HL-60/S4 treated with retinoic acid at 250 ng/mL for 4 days and 3 days (cell line): ENCODE measurements at regions not wholly inside any gene's neighbourhood (a gene's known extent, or its start where the extent isn't known, plus 50 kb on each side); places are given as distances from the start of the nearest gene placed in this dataset.

Experiments
- in situ Hi-C: fragments of 300-500 bp; cut with MboI; formaldehyde crosslinking; loops from 2 replicates; pipeline ENCODE4 v1.7.0; 2022; ENCODE audit warnings: low sequenced_read_pairs

DNA sequence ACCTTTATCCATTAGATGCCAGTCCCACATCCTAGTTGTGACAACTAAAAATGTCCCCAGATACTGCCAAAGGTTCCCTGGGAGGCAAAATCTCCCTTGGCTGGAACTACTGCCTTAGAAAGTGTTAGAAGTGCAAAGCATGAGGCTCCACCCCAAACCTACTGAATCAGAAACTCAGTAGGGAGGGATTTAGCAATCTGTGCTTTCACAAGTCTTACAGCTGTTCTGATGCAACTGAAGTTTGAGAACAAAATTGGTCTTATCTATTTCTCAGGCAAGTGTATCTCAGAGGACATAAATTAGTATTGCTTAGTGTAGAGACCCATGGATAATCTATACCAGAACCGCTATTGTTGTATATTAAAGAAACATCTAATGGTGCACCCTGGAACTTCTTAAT, 70.2 kb downstream of the CLDN1 start:
- in situ Hi-C loops = no loop called here

DNA sequence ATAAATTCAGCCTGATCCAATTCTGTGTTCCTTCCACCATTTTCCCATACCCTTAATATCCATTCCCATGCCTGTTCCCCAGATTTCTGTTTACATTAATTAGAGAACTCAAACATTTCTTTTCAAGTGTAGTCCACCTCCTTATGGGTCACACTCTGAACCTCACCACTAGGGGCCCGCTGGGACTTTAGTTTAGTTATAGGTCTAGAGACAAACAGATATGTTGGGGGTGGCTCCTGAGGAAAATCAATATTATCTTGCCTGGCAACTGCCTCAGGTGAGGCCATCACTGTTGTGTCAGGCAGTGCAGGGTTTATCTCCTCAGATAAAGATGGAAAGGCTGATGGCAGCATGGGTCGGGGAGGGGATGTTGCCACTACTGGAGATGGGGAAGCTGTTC, 72.8 kb downstream of the CLDN1 start:
- in situ Hi-C loops = no loop called here

DNA sequence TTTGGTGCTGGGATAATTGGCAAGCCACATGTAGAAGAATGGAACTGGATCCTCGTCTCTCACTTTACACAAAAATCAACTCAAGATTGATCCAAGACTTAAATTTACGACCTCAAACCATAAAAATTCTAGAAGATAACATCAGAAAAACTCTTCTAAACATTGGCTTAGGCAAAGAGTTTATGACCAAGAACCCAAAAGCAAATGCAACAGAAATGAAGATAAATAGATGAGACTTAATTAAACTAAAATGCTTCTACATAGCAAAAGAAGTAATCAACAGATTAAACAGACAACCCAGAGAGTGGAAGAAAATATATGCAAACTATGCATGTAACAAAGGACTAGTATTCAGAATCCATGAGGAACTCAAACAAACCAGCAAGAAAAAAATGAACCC, 80.1 kb downstream of the CLDN1 start:
- in situ Hi-C loops = no loop called here

DNA sequence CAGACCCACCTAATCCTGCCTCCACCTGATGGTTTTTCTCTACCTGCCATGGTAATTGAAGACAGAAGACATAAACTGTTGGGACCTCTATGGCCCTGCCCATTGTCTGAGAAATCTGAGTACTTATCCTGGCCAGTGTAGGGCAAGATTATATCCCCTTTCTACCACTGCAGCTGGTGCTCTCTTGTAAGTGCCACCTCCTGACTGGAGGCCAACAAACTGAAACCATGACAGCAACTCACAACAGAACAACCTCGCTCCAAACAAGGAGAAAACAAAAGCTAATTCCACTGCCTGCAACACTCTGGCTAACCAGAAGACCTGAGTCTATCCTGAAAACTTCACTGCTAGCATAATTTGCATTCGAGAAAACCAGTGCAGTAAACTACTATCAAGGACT, 82.9 kb downstream of the CLDN1 start:
- in situ Hi-C loops = no loop called here

DNA sequence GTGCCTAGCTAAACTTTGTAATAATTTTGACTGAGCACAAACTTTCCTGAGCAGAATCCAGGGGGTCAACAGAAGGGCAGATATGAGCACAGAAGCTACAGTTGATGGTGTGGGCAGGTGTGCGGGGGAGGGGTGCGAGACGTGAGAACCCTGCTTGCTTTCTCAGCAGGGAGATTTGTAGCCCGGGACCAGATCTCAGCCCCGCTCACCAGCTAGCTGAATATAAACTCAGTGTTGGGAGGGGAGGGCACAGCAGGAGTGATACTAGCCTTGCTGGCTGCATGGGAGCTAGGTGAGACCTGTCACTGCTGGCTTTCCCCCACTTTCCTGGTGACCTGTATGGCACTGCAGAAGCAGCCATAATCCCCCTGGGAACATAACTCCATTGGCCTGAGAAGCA, 83.4 kb downstream of the CLDN1 start:
- in situ Hi-C loops = no loop called here

DNA sequence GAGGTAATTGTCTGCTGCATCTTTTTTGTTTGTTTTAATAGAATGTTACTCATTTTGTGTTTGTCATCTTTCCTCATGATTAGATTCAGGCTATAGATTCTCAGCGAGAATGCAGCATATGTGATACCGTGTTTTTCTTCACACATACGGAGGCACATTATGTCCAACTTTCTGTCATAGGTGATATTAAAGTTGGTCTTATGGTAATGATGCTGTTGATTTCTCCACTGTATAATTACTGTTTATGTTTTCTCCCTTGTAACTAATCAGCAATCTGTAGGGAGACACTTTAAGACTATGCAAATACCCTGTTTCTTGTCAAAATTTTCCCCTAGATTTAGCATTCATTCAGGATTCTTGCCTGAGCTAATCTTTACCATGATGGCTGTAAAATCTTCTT, 87.6 kb downstream of the CLDN1 start:
- in situ Hi-C loops = no loop called here

DNA sequence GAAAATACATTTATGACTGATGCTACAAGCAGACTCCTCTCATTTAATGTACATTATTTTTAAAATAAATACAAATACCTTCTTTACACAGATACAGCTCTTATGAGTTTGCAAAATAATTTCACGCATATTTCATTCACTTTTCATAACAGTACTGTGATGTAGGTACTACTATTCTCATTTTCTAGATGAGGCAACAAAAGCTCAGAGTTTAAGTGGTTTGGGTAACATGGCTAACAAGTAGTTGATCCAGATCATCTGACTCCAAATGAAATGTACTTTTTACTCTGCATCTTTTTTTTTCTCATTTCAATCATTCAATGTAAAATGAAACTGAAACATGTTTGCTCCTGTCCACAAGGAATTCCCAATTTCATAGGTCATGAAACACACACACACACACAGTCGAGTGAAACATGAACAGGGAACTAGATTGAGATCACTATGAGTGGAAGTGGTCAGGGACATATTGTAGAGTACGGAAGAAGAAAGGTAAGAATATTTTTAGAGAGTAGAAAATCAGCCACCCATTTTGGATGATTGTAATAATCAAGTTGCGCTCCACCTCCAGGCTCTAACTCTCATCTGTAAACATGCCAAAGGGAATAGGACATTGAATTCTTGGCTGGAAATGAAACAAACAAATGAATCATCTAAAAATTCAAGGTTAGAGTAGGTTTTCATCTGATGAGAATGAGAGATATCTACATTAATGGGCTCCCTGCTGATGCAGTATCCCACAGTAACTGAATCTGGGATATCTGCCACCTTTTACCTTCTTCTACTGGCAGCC, 92.4 kb downstream of the CLDN1 start:
- in situ Hi-C loops = loop anchor here (10.0 kb wide), 1 partner anchor 85 kb away; no protein-coding TSS in a partner anchor

DNA sequence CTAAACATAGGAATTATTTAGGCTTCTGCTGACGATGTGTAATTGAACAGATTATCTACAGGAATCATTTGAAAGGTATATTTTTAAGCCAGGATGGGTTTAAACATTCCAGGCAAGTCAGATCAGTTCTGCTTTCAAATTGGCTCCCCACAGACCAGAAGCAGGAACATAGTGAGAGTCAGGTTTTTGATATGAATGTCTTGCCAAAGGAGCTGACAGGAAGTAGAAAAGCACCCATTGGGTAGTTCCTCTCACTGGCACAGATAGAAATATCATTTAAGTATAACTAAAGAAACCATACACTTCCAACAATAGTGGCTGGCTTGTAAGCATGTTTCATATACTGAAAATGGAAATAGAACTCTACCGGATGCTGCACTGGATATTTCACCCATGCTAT, 95.2 kb downstream of the CLDN1 start:
- in situ Hi-C loops = loop anchor here (10.0 kb wide), 1 partner anchor 88 kb away; no protein-coding TSS in a partner anchor

DNA sequence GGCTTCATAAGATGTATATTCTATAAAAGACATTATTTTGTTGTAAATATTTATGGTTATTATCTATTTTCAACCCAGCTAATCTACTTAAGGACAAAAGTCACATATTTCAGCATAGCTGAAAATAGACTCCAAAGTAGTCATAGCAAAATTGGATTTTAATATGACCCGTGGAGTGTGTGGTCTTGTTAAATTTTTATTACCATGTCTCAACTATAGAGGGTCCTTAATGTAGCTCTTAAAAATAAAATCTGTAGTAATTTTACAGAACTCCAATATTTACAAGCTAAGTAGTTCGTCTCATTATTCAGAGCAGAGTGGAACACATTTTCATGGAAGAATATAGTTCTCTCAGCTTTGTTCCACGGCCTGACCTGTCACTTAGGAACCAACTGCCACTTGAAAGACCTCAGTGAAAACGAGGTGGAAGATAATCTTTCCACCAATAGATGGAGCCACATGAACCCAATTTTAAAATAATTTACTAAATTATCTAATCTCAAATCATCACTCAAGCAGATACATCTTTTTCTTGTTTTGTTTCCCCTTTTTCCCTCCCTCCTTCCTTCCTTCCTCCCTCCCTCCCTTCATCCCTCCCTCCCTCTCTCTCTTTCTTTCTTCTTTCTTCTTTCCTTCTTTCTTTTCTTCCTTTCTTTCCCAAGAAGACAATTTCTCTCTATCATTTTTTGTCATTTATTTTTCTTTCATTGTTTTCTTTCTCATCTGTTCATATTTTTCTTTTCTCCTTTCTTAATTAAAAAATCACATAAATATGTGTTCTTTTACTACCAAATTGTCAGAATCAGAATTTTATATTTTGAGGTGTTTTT, 97.2 kb downstream of the CLDN1 start:
- in situ Hi-C loops = loop anchor here (10.0 kb wide), 1 partner anchor 90 kb away; no protein-coding TSS in a partner anchor

DNA sequence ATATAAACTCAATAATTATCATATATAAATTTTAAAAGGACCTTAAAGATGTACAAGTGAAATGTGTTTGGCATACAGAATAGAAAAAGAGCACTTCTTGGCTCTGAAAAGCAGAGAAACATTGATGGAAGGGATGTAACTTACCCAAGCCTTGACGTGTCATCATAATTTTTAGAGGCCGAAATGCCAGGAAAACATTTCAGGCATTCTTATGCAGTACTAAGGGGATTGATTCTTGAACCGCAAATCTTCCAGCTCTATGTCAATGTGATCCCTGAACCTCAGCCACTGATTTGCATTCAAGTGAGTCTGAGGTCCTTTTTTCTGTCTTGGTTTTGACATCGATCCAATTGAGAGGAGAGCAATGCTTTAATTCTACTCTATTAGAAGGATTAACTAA, 97.8 kb downstream of the CLDN1 start:
- in situ Hi-C loops = loop anchor here (10.0 kb wide), 1 partner anchor 90 kb away; no protein-coding TSS in a partner anchor

DNA sequence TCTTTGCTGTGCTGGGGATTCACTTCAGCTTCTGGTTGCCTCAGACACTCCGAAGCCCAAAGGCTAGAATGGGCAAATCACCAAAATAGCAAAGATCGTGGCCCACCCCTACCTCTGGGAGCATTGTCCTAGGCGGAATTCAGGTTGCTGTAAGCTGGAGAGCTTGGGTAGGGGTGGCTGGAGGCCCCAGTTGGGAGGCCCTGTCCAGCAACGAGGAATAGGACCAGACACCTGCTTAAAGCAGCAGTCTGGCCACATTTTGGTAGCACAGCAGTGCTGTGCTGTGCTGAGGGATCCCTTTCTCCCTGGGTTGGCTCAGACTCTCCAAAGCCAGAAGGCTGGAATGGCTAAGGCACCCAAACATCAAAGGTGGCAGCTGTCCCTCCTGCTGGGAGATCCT, 99.3 kb downstream of the CLDN1 start:
- in situ Hi-C loops = loop anchor here (10.0 kb wide), 1 partner anchor 92 kb away; no protein-coding TSS in a partner anchor

DNA sequence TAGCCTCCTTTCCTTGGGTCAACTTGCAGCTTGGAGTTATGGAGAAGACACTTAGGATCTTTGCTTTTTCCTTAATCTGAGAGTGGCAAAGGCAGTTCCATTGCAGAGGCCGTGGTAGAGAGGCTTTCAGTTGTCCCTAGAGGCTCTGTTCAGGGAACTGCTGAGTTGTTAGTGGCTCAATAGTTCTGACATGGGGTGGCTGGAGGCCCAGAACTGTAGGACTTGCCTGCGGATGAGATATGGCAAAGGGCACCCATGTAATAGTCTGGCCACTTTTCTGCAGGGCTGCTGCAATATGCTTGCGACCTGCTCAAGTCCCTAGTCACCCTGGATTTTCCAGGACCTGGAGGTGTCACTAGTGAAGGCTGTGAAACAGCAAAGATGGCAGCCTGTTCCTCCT, 99.9 kb downstream of the CLDN1 start:
- in situ Hi-C loops = loop anchor here (10.0 kb wide), 1 partner anchor 92 kb away; no protein-coding TSS in a partner anchor

DNA sequence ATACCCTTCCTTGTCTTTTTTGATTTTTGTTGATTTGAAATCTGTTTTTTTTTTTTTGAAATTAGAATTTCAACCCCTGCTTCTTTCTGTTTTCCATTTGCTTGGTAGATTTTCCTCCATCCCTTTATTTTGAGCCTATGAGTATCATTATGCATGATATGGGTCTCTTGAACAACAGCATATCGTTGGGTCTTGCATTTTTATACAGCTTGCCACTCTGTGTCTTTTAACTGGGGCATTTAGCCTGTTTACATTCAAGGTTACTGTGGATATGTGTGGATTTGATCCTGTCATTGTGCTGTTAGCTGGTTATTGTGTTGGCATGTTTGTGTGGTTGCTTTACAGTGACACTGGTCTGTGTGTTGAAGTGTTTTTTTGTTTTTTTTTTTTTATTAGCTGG, 99.7 kb upstream of the P3H2 start:
- in situ Hi-C loops = loop anchor here (10.0 kb wide), 1 partner anchor 94 kb away; no protein-coding TSS in a partner anchor

DNA sequence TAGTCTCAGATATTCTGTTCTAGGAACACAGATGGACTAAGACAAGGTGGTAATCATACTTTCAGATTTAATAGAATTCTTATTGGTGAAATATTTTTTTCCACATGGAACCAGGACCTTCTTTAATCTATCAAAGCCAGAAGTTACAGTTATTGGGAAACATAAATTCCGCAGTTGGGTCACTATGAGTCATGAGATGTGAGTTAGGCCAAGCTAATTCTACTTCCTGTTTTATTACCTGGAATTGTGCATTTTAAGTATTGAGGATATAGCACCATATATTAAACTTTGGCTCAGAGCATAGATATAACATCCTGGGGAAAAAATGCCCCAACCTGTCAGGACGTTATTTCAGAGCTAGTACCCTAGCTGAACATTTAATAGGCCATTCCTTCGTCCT, 96.4 kb upstream of the P3H2 start:
- in situ Hi-C loops = no loop called here

DNA sequence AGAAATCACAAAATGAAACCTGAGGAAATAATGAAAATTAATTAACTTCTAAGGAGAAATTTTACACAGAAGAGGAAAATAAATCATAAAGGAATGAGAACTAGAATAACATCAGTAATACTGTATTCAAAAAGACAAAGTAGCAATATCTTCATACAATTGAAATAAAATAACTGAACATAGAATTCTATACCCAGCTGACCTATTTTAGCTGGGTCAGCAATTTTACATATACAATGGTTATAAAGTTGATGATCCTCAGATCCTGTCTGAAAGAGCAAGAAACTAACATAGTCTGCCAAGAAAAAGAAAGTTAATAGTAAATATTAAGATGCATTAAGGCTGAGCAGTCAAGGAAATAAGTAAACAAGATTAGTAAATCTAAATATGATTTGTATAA, 93.0 kb upstream of the P3H2 start:
- in situ Hi-C loops = no loop called here

DNA sequence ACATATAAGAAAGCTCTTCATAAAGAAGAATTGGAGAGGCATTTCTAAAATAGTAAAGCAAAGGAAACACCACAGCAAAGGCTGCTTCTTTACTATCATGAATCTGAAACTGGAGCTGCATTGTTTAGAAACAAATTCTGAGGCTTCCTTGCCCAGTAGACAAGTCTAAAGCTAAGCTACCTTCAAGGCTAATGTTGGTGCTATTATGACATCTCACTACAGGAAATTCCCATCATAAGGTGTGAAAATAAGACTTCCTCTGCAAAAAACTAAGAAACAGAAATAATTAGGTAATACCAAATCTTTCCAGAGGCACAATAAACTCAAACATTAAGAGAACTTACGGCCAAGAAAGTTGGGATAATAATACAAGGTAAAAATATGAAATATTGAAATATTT, 89.9 kb upstream of the P3H2 start:
- in situ Hi-C loops = no loop called here

DNA sequence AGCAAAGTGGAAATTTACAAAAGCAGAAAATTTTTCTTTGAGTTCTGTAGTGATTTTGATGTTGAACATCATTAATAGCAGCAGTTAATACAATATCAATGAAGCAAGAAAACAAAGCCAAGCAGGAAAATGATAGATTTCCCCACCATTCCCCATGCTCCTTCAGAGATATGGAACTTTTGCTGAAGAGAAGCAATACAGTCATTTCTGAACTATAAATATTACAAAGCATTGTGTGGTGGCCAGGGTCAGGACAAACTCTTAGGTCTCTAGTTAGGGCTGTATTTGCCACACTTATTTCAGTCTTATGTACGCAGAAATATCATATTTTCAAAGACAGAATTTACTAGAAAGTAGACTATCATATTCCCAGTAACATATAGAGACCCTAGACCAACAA, 88.8 kb upstream of the P3H2 start:
- in situ Hi-C loops = no loop called here

DNA sequence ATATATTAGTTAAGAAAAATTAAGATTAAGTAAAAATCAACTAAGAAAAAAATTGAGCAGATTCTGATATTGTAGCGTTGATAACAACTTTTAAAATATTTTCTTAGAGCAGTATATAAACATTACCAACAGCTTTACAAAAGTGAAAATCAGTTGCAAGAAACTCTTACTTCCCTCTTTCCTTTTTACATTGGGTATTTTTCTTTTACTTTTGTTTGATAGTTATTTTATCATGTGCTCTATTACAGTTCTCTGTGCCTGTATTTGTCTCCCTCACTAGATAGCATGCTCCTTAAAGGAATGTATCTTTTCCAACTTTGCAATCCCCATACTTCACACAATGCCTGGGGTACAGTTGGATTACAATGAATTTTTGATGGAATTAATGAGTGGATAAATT, 87.5 kb upstream of the P3H2 start:
- in situ Hi-C loops = no loop called here

DNA sequence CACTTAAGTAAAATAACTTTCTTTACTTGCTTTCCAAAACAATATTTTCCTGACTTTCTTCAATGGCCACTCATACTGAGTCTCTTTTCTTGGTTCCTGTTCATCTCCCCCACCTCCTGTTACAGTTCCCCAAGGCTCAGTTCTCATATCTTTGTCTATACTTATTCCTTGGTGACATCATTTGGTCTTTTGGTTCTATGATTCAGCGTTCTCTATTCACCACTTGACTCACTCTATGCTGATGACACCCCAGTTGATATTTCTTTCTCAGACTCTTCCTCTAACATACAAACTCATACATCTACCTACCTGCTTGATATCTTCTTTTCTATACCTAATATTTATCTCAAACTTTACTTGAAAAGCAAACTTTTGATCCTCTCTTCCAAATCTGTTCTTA, 85.0 kb upstream of the P3H2 start:
- in situ Hi-C loops = no loop called here

DNA sequence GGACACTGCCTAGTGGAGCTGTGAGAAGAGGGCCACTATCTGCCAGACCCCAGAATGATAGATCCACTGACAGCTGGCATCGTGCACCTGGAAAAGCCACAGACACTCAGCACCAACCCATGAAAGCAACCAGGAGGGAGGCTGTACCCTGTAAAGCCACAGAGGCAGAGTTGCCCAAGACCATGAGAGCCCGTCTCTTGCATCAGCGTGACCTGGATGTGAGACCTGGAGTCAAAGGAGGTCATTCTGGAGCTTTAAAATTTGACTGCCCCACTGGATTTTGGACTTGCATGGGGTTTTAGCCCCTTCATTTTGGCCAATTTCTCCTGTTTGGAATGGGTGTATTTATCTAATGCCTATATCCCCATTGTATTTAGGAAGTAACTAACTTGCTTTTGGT, 83.5 kb upstream of the P3H2 start:
- in situ Hi-C loops = no loop called here

DNA sequence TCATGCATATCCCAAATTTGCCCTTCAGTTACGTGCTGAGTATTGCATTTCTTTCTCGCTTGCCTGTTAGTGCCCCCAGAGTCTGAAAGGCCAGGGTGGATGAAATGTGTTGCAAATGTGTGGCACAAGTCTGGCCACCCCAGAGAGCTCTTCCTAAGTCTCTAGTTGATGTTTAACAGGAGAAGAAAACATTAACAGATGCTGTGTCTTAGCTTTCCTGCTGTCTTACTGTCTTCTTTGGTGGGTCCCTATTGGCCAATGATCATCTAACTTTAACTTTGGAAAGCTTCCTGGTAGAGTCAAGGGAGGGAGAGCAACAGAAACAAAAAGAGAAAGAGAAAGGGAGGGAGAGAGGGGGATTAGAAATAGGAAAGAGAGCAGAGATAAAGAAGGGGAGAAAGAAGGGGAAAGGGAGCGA, 76.7 kb upstream of the P3H2 start:
- in situ Hi-C loops = loop anchor here (25.0 kb wide), 1 partner anchor 235 kb away; no protein-coding TSS in a partner anchor

DNA sequence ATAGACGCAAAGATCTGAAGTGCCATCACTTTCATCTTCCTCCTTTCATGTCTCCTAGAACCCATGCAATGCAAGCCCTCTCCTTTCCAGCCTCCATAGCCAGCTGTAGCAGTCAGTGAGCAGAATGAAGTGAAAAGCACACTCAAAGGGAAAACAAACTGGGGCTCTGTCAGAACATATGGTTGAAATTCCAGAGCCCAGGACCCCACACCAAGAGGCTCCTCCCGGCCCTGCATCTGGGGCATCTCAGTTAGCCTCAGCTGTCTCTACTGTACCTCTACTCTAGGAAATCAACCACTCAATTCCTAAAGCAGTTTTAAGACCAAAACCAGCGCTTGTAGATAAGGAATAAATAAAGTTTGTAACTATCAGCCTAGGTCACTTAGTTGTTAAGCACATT, 73.8 kb upstream of the P3H2 start:
- in situ Hi-C loops = loop anchor here (25.0 kb wide), 1 partner anchor 232 kb away; no protein-coding TSS in a partner anchor
